Endothelial cell of umbilical vein (primary cell): ENCODE measurements at regions not wholly inside any gene's neighbourhood (a gene's known extent, or its start where the extent isn't known, plus 50 kb on each side); places are given as distances from the start of the nearest gene placed in this dataset.

Experiments
- BruUV-seq: library from RNA; stranded (reverse); fragments of 400-500 nt; replicated peaks from 2 replicates; lab custom pipeline; 2021; lab: Mats Ljungman, UMichigan
- CTCF ChIA-PET: fragments of 300-600, 350-600 bp; sonication (Branson Sonifier 250); formaldehyde crosslinking; loops from one replicate; lab custom pipeline; 2021; ENCODE audit warnings: antibody characterized with exemption, inconsistent platforms; lab: Charles Lee
- POLR2A ChIA-PET: fragments of 300-600, 350-600 bp; sonication (Branson Sonifier 250); formaldehyde crosslinking; loops from one replicate; lab custom pipeline; 2021; ENCODE audit warnings: antibody characterized with exemption, inconsistent platforms; lab: Charles Lee
- DNase-seq: peaks from one replicate; pipeline ENCODE4 v3.0.0-alpha.2; 2011; ENCODE audit warnings: low read depth, low spot score
- FAIRE-seq: peaks from 2 replicates; lab custom pipeline; 2011; peaks lifted over from hg19 to GRCh38; lab: Jason Lieb, UNC
- H2AFZ ChIP-seq: 2 replicates; pipeline ENCODE4 v1.6.0; 2012; ENCODE audit warnings: low read depth, low read length, control low read depth, inconsistent platforms
- H3K27ac ChIP-seq: 2 replicates; pipeline ENCODE4 v1.5.1; 2011; ENCODE audit warnings: low read depth, mild to moderate bottlenecking, control low read depth, low read length, moderate library complexity; ENCODE audit not compliant: insufficient read depth
- H3K27me3 ChIP-seq, 2 experiments: 2 replicates each; pipeline versions ENCODE4 v1.6.0 to v1.6.1; 2011; ENCODE audit warnings: low read length in 2 of 2, mixed read lengths in 1 of 2; ENCODE audit not compliant: control insufficient read depth in 2 of 2, insufficient read depth in 2 of 2
- H3K36me3 ChIP-seq, 2 experiments: 2 replicates in 1 of 2; 3 replicates in 1 of 2; pipeline ENCODE4 v1.5.1; 2011; ENCODE audit warnings: low read length in 2 of 2, mild to moderate bottlenecking in 1 of 2, moderate library complexity in 1 of 2; ENCODE audit not compliant: control insufficient read depth in 2 of 2, insufficient read depth in 2 of 2; ENCODE audit errors: extremely low read depth in 1 of 2
- H3K4me1 ChIP-seq: 3 replicates; pipeline ENCODE4 v1.5.1; 2011; ENCODE audit warnings: mild to moderate bottlenecking, low read length; ENCODE audit not compliant: control insufficient read depth, insufficient read depth; ENCODE audit errors: extremely low read depth
- H3K4me2 ChIP-seq: 2 replicates; pipeline ENCODE4 v1.6.1; 2011; ENCODE audit warnings: low read length, control low read depth, mixed read lengths; ENCODE audit not compliant: insufficient read depth
- H3K4me3 ChIP-seq, 3 experiments: fragments of 200-600 bp in 1 of 3; sonication (generic), shearing (Covaris generic) in 1 of 3; replicated peaks in 1 of 3; 2 replicates each; pipeline ENCODE4 v1.5.1; 2011 to 2016; ENCODE audit warnings: control low read depth in 3 of 3, low read length in 3 of 3, mild to moderate bottlenecking in 2 of 3, inconsistent platforms in 1 of 3, low read depth in 1 of 3, moderate library complexity in 1 of 3; ENCODE audit not compliant: insufficient read depth in 1 of 3
- H3K79me2 ChIP-seq: 2 replicates; pipeline ENCODE4 v1.6.0; 2012; ENCODE audit warnings: low read length, inconsistent platforms; ENCODE audit not compliant: control insufficient read depth, insufficient read depth
- H3K9ac ChIP-seq: replicated peaks from 2 replicates; pipeline ENCODE3; 2011; ENCODE audit warnings: low read length, control low read depth; ENCODE audit not compliant: insufficient read depth; ENCODE audit errors: extremely low read depth
- H3K9me1 ChIP-seq: replicated peaks from 3 replicates; pipeline ENCODE4 v1.6.0; 2011; ENCODE audit warnings: mild to moderate bottlenecking, low read length; ENCODE audit not compliant: control insufficient read depth, insufficient read depth; ENCODE audit errors: extremely low read depth
- H3K9me3 ChIP-seq: replicated peaks from 2 replicates; pipeline ENCODE4 v1.5.1; 2012; ENCODE audit warnings: low read length, inconsistent platforms; ENCODE audit not compliant: control insufficient read depth, insufficient read depth
- H4K20me1 ChIP-seq: replicated peaks from 2 replicates; pipeline ENCODE3; 2011; ENCODE audit warnings: mild to moderate bottlenecking, low read length; ENCODE audit not compliant: control insufficient read depth, insufficient read depth; ENCODE audit errors: extremely low read depth
- CTCF ChIP-seq, 2 donors: IDR thresholded peaks; 1 replicate in 1 of 2; 2 replicates in 1 of 2; pipeline ENCODE4 v1.5.1; 2011; ENCODE audit warnings: low read length in 2 of 2, mild to moderate bottlenecking in 2 of 2, moderate library complexity in 2 of 2, control low read depth in 1 of 2, inconsistent platforms in 1 of 2, low read depth in 1 of 2; ENCODE audit not compliant: insufficient read depth in 1 of 2; ENCODE audit errors: extremely low read depth in 1 of 2
- FOS ChIP-seq: IDR thresholded peaks from 2 replicates; pipeline ENCODE4 v1.6.1; 2011; ENCODE audit warnings: mild to moderate bottlenecking, low read length, moderate library complexity, borderline replicate concordance; ENCODE audit not compliant: insufficient read depth
- GATA2 ChIP-seq: IDR thresholded peaks from 2 replicates; pipeline ENCODE4 v1.7.0; 2011; ENCODE audit warnings: low read depth, mild to moderate bottlenecking, moderate library complexity, mixed read lengths, low read length; ENCODE audit not compliant: insufficient read length, insufficient read depth
- JUN ChIP-seq: IDR thresholded peaks from 2 replicates; pipeline ENCODE4 v1.6.1; 2011; ENCODE audit warnings: borderline replicate concordance, low read depth; ENCODE audit not compliant: insufficient read length, insufficient read depth
- MAX ChIP-seq: IDR thresholded peaks from 2 replicates; pipeline ENCODE4 v1.6.1; 2011; ENCODE audit not compliant: insufficient read depth, insufficient read length
- MYC ChIP-seq: IDR thresholded peaks from one replicate; pipeline ENCODE4 v1.6.1; 2011; ENCODE audit warnings: mild to moderate bottlenecking, low read depth, low read length
- POLR2A ChIP-seq: IDR thresholded peaks from 2 replicates; pipeline ENCODE4 v1.6.1; 2012; ENCODE audit warnings: low read depth, mild to moderate bottlenecking, control low read depth, low read length
- POLR2AphosphoS5 ChIP-seq: IDR thresholded peaks from 2 replicates; pipeline ENCODE4 v1.6.1; 2012; ENCODE audit warnings: low read depth, mild to moderate bottlenecking, control low read depth, low read length, moderate library complexity; ENCODE audit not compliant: insufficient read depth
- dilution Hi-C: fragments of 300-500 bp; cut with MboI; formaldehyde crosslinking; loops from one replicate; pipeline ENCODE4 v1.15.0; 2019; ENCODE audit warnings: low sequenced_read_pairs; ENCODE audit not compliant: extremely low pct_ligation_motif_present
- intact Hi-C: fragments of 100-400 bp; cut with micrococcal nuclease; formaldehyde crosslinking; loops from one replicate; pipeline ENCODE4 v1.10.0; 2022

DNA sequence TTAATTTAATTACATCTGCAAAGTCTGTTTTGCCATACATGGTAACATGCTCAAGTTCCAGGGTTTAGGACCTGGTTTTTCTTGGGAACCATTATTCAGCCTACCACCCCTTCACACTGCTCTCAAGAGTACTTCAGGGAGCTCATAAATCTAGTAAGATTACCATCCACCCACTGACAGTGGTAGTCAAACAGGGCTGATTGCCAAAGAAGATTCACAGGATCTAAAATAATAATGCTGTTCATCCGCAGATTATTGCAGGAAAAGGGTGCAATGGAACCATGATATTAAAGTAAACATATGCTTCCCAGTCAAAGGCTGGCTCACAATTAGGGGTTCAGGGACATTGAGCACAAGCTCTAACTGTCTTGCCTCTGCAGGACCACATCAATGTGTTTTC lies 148.0 kb upstream of the CYRIA start:
- Histone ChIP-seq H3K4me2 (no peak overlapping the region), H3K79me2 (no peaks in the 10 kb centered on the region), H2AFZ (no peak overlapping the region), H3K27me3 (no peaks in the 10 kb centered on the region), H3K9me1 (no peaks in the 10 kb centered on the region), H3K27ac (no peak overlapping the region), H3K36me3 (no peaks in the 10 kb centered on the region), H3K9ac (no peak overlapping the region), H3K4me1 (no peaks in the 10 kb centered on the region), H3K4me3 (no peak overlapping the region), H4K20me1 (no peaks in the 10 kb centered on the region), H3K9me3 (no peaks in the 10 kb centered on the region)
- intact Hi-C loops (no loop called here), dilution Hi-C loops (no loop called here)
- DNase-seq (no peak), FAIRE-seq (no peak)
- TF ChIP-seq MYC (no peak), POLR2AphosphoS5 (no peak), JUN (no peak), GATA2 (no peak), FOS (no peak), CTCF (IDR thresholded peaks at IDR 0.05; ENCODE audit: extremely low read depth in 1 of 2, insufficient read depth in 1 of 2, low read depth in 1 of 2, low read length in 2 of 2) (no peak), POLR2A (no peak), MAX (no peak)
- ChIA-PET CTCF (no interaction called here), POLR2A (no interaction called here)
- no TSS peak for BruUV-seq
